Lower leg skin (tissue), 3 donors: ENCODE measurements at regions not wholly inside any gene's neighbourhood (a gene's known extent, or its start where the extent isn't known, plus 50 kb on each side); places are given as distances from the start of the nearest gene placed in this dataset.

Experiments
- CTCF ChIP-seq, 3 donors: fragments of 450-650 bp; IDR thresholded peaks; one replicate each; pipeline ENCODE4 v1.5.1; 2016; ENCODE audit warnings: antibody characterized with exemption in 3 of 3, mild to moderate bottlenecking in 3 of 3, moderate library complexity in 2 of 3
- POLR2A ChIP-seq, 2 donors: fragments of 450-650 bp; IDR thresholded peaks; one replicate each; pipeline ENCODE4 v1.6.1; 2016 to 2017; ENCODE audit warnings: antibody characterized with exemption in 2 of 2, mild to moderate bottlenecking in 1 of 2, moderate library complexity in 1 of 2

GRCh38 chr12:25741917-25742316, 188.8 kb upstream of the LMNTD1 start:
- TF ChIP-seq POLR2A (IDR thresholded peaks at IDR 0.05) (no peak), CTCF (IDR thresholded peaks at IDR 0.05) (no peak)
